GM18499 (cell line): ENCODE measurements at regions not wholly inside any gene's neighbourhood (a gene's known extent, or its start where the extent isn't known, plus 50 kb on each side); places are given as distances from the start of the nearest gene placed in this dataset.
"Not testable (repeated sequence)": the region's sequence is repeated elsewhere in the genome, so short reads cannot be mapped to it uniquely, and the experiment has no call there.

ENCODE experiments used
- ATAC-seq: cut with Tn5 transposase; IDR thresholded peaks from one replicate; pipeline ENCODE4 v1.9.1; 2021; ENCODE audit warnings: moderate number of reproducible peaks; ENCODE audit not compliant: insufficient read depth, unreplicated experiment

- no peak for ATAC-seq
Measured at GRCh38 chr10:9097206-9097990, 1042.9 kb downstream of the GATA3 start.

GRCh38 chr10:9097991-9098306, 1043.5 kb downstream of the GATA3 start:
- ATAC-seq, result no peak

- ATAC-seq, result no peak
Measured at GRCh38 chr10:9102026-9102425, 1047.5 kb downstream of the GATA3 start.

GRCh38 chr10:9103301-9103700, 1048.8 kb downstream of the GATA3 start:
- ATAC-seq, result no peak

GRCh38 chr10:9111976-9112375, 1057.5 kb downstream of the GATA3 start:
- no peak for ATAC-seq

- ATAC-seq, result no peak
Measured at GRCh38 chr10:9126728-9127127, 1072.2 kb downstream of the GATA3 start.

GRCh38 chr10:9137368-9137767, 1082.9 kb downstream of the GATA3 start:
- ATAC-seq, result no peak

GRCh38 chr10:9138829-9139228, 1084.3 kb downstream of the GATA3 start:
- ATAC-seq, result not testable (repeated sequence)

- no peak for ATAC-seq
Measured at GRCh38 chr10:9140373-9140772, 1085.9 kb downstream of the GATA3 start.

- no peak for ATAC-seq
Measured at GRCh38 chr10:9147475-9147874, 1093.0 kb downstream of the GATA3 start.

- ATAC-seq, result no peak
Measured at GRCh38 chr10:9149134-9149533, 1094.6 kb downstream of the GATA3 start.

GRCh38 chr10:9153057-9153456, 1098.6 kb downstream of the GATA3 start:
- ATAC-seq, result not testable (repeated sequence)

- no peak for ATAC-seq
Measured at GRCh38 chr10:9157656-9158055, 1103.2 kb downstream of the GATA3 start.

GRCh38 chr10:9158675-9159074, 1104.2 kb downstream of the GATA3 start:
- ATAC-seq, result no peak

GRCh38 chr10:9160275-9160674, 1105.8 kb downstream of the GATA3 start:
- no peak for ATAC-seq

- no peak for ATAC-seq
Measured at GRCh38 chr10:9163699-9164098, 1109.2 kb downstream of the GATA3 start.

GRCh38 chr10:9166770-9167169, 1112.3 kb downstream of the GATA3 start:
- ATAC-seq, result no peak

- no peak for ATAC-seq
Measured at GRCh38 chr10:9172276-9172675, 1117.8 kb downstream of the GATA3 start.

GRCh38 chr10:9175200-9175599, 1120.7 kb downstream of the GATA3 start:
- no peak for ATAC-seq

GRCh38 chr10:9183197-9183880, 1128.9 kb downstream of the GATA3 start:
- ATAC-seq, result not testable (repeated sequence)

- ATAC-seq, result no peak
Measured at GRCh38 chr10:9188022-9188810, 1133.7 kb downstream of the GATA3 start.
